ENCODE measurements at regions not wholly inside any gene's neighbourhood (a gene's known extent, or its start where the extent isn't known, plus 50 kb on each side); places are given as distances from the start of the nearest gene placed in this dataset.

DNA sequence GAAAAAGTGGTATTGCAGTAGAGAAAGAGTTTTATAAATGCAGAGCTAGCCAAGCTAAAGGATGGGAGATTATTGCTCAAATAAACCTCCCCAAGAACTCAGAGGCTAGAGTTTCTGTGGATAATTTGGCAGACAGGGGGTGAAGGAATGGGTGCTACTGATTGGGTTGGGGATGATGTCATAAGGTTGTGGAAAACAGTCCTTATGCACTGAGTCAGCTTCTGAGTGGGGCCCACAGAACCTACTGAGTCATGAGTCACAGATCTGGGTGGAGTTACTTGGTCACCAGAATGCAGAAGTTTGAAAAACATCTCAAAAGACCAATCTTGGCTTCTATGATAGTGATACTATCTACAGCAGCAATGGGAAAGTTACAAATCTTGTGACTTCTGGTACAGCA, 1146.7 kb downstream of the TYW1 start:
- TF ChIP-seq, protein P1, sequence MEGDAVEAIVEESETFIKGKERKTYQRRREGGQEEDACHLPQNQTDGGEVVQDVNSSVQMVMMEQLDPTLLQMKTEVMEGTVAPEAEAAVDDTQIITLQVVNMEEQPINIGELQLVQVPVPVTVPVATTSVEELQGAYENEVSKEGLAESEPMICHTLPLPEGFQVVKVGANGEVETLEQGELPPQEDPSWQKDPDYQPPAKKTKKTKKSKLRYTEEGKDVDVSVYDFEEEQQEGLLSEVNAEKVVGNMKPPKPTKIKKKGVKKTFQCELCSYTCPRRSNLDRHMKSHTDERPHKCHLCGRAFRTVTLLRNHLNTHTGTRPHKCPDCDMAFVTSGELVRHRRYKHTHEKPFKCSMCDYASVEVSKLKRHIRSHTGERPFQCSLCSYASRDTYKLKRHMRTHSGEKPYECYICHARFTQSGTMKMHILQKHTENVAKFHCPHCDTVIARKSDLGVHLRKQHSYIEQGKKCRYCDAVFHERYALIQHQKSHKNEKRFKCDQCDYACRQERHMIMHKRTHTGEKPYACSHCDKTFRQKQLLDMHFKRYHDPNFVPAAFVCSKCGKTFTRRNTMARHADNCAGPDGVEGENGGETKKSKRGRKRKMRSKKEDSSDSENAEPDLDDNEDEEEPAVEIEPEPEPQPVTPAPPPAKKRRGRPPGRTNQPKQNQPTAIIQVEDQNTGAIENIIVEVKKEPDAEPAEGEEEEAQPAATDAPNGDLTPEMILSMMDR (IDR thresholded peaks at IDR 0.05; ENCODE audit: low read length), result no peak
- TF ChIP-seq EZH2 (optimal IDR thresholded peaks at IDR 0.05; ENCODE audit: low read depth, low read length) (no peak), EZH2phosphoT487 (IDR thresholded peaks at IDR 0.05; ENCODE audit: low read length) (no peak)
